HL-60 (cell line): ENCODE measurements at regions not wholly inside any gene's neighbourhood (a gene's known extent, or its start where the extent isn't known, plus 50 kb on each side); places are given as distances from the start of the nearest gene placed in this dataset.

Experiments used
- DNase-seq, 2 experiments: peaks; one replicate each; pipeline ENCODE4 v3.0.0-alpha.2; 2010 to 2020; ENCODE audit warnings: low read depth in 1 of 2, low spot score in 1 of 2
- H3K27ac ChIP-seq: fragments of 250-450 bp; sonication (Bioruptor Pico); replicated peaks from 2 replicates; pipeline ENCODE4 v1.5.1; 2020; ENCODE audit warnings: mild to moderate bottlenecking, moderate library complexity
- H3K27me3 ChIP-seq: fragments of 250-450 bp; sonication (Bioruptor Pico); 2 replicates; pipeline ENCODE4 v1.5.1; 2021; ENCODE audit warnings: mild to moderate bottlenecking, moderate library complexity; ENCODE audit not compliant: insufficient read depth, poor library complexity, severe bottlenecking
- H3K4me3 ChIP-seq: replicated peaks from 2 replicates; pipeline ENCODE4 v1.5.1; 2011; ENCODE audit warnings: mild to moderate bottlenecking, control low read depth, low read length; ENCODE audit not compliant: insufficient read depth
- GABPA ChIP-seq: IDR thresholded peaks from 2 replicates; pipeline ENCODE4 v1.6.1; 2012; ENCODE audit warnings: low read depth
- POLR2AphosphoS5 ChIP-seq: IDR thresholded peaks from 2 replicates; pipeline ENCODE4 v1.6.1; 2012; ENCODE audit warnings: low read depth
- SPI1 ChIP-seq: IDR thresholded peaks from 2 replicates; pipeline ENCODE4 v1.6.1; 2012; ENCODE audit warnings: low read depth, mild to moderate bottlenecking, borderline replicate concordance
- TF ChIP-seq, protein P1 (sequence below): IDR thresholded peaks from one replicate; pipeline ENCODE4 v1.5.1; 2011; ENCODE audit warnings: low read length, control low read depth, inconsistent platforms; ENCODE audit not compliant: insufficient read depth
- TF ChIP-seq, protein P2 (sequence below): IDR thresholded peaks from 2 replicates; pipeline ENCODE4 v1.6.1; 2012; ENCODE audit warnings: low read depth; ENCODE audit not compliant: insufficient replicate concordance

DNA sequence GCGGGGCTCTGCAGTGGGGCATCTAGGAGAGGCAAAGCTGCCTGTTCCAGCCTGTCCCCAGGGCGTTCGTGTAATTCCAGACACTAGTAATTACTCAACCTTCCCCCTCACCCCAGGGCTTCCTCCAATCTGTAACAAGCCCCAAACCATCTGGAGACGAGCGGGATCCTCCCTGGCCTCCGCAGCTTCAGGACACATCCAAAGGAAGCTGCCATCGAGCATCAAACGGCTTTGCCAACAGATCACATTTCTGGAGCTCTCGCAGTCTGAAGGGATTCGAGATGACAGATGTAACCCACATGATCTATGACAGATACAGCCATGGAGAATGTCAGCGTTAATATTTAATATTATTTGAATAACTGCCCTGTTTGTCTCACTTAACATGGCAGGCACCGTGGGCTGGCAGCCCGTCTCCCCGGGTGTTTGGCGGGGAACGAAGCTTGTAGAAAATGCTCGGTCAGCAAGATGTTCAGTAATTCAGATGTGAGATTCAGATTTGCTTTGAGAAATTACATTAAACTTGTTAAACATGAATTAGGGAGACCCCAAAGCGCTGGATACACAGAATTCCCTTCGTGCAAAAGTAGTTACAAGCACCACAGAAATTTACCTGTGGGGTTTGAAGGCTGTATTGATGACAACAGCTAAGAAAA lies 108.5 kb upstream of the C7orf33 start:
- Histone ChIP-seq H3K4me3 (no peak overlapping the region), H3K27me3 (no peaks in the 10 kb centered on the region), H3K27ac (no peak overlapping the region)
- TF ChIP-seq GABPA (no peak), POLR2AphosphoS5 (no peak), SPI1 (no peak)
- TF ChIP-seq, protein P1, sequence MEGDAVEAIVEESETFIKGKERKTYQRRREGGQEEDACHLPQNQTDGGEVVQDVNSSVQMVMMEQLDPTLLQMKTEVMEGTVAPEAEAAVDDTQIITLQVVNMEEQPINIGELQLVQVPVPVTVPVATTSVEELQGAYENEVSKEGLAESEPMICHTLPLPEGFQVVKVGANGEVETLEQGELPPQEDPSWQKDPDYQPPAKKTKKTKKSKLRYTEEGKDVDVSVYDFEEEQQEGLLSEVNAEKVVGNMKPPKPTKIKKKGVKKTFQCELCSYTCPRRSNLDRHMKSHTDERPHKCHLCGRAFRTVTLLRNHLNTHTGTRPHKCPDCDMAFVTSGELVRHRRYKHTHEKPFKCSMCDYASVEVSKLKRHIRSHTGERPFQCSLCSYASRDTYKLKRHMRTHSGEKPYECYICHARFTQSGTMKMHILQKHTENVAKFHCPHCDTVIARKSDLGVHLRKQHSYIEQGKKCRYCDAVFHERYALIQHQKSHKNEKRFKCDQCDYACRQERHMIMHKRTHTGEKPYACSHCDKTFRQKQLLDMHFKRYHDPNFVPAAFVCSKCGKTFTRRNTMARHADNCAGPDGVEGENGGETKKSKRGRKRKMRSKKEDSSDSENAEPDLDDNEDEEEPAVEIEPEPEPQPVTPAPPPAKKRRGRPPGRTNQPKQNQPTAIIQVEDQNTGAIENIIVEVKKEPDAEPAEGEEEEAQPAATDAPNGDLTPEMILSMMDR: no peak
- TF ChIP-seq, protein P2, sequence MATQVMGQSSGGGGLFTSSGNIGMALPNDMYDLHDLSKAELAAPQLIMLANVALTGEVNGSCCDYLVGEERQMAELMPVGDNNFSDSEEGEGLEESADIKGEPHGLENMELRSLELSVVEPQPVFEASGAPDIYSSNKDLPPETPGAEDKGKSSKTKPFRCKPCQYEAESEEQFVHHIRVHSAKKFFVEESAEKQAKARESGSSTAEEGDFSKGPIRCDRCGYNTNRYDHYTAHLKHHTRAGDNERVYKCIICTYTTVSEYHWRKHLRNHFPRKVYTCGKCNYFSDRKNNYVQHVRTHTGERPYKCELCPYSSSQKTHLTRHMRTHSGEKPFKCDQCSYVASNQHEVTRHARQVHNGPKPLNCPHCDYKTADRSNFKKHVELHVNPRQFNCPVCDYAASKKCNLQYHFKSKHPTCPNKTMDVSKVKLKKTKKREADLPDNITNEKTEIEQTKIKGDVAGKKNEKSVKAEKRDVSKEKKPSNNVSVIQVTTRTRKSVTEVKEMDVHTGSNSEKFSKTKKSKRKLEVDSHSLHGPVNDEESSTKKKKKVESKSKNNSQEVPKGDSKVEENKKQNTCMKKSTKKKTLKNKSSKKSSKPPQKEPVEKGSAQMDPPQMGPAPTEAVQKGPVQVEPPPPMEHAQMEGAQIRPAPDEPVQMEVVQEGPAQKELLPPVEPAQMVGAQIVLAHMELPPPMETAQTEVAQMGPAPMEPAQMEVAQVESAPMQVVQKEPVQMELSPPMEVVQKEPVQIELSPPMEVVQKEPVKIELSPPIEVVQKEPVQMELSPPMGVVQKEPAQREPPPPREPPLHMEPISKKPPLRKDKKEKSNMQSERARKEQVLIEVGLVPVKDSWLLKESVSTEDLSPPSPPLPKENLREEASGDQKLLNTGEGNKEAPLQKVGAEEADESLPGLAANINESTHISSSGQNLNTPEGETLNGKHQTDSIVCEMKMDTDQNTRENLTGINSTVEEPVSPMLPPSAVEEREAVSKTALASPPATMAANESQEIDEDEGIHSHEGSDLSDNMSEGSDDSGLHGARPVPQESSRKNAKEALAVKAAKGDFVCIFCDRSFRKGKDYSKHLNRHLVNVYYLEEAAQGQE: no peak
- DNase-seq: no peak

DNA sequence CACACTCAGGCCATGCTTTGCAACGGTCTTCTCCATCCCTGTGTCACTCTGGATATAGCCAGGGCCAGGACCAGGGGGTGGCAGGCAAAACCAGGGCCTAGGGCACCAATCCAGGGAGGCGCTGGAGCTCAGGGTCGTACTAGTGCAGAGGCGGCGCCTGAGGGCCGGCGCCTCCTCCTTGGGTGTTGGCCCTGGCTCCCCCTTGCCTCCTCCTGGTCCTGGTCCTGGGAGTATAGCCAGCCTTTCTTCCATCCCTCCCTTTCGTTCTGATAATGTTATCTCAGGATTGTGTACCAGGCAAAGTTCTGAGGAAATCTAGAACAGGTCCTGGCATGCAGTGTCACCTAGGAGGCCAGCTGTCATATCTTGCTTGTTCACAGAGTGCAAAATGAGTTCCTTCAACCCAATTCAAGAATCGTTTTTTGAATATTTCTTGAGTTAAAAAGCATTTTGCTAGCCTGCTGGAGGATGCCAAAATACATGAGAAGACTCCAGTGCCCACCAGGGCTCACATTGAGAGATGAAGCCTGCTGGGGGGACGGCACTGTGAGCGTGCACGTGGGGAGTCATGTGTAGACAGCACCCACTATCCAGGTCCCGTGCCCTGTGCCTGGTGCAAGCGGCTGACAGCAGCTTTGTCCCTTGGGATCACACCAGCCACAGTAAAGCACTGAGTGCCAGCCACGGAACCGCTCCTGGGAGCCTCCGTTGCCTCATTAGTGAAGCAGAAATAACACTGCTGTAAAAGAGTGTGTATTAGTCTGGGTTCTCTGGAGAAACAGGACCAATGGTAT lies 106.9 kb upstream of the C7orf33 start:
- no peaks in the 10 kb centered on the region for H3K27me3 ChIP-seq
- TF ChIP-seq, protein P1: no peak
- TF ChIP-seq, protein P2: no peak
- TF ChIP-seq SPI1 (no peak), POLR2AphosphoS5 (no peak), GABPA (no peak)
- no peak for DNase-seq
- H3K4me3 ChIP-seq: no peak overlapping the region
- H3K27ac ChIP-seq: no peak overlapping the region

DNA sequence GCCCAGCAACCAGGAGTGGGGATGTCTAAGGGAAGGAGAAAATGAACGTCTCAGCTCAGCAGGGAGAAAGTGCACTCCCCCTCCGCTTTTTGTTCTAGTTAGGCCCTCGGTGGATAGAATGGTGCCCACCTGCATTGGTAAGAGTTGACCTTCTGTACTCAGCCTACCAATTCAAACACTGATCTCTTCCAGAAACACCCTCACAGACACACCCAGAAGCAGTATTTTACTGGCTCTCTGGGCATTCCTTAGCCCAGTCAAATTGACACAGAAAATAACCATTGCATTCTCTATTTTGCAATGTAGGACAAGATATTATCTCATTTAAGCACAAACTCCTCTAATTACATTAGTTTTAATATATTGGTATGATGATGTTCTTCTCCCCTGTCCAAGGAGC lies 106.1 kb upstream of the C7orf33 start:
- DNase-seq: no peak
- H3K4me3 ChIP-seq: no peak overlapping the region
- no peaks in the 10 kb centered on the region for H3K27me3 ChIP-seq
- H3K27ac ChIP-seq: no peak overlapping the region
- TF ChIP-seq, protein P2: no peak
- TF ChIP-seq GABPA (no peak), POLR2AphosphoS5 (no peak), SPI1 (no peak)
- TF ChIP-seq, protein P1: no peak
